SK-N-MC (cell line): ENCODE measurements at regions not wholly inside any gene's neighbourhood (a gene's known extent, or its start where the extent isn't known, plus 50 kb on each side); places are given as distances from the start of the nearest gene placed in this dataset.
A peak's percentile ranks its signal among the peaks of the same experiment; 100 is the strongest.
"Not testable (repeated sequence)": the region's sequence is repeated elsewhere in the genome, so short reads cannot be mapped to it uniquely, and the experiment has no call there.

Experiments used
- DNase-seq: peaks from one replicate; pipeline ENCODE4 v3.0.0-alpha.2; 2011; ENCODE audit warnings: low read depth, low spot score
- H3K27ac ChIP-seq: fragments of 200-600 bp; sonication (generic); 2 replicates; pipeline ENCODE4 v1.5.1; 2016; ENCODE audit warnings: mixed run types
- H3K36me3 ChIP-seq: fragments of 200-600 bp; sonication (generic); 2 replicates; pipeline ENCODE4 v1.6.1; 2017; ENCODE audit warnings: antibody characterized with exemption, low read length, mixed read lengths; ENCODE audit not compliant: insufficient read depth
- H3K4me3 ChIP-seq: fragments of 200-600 bp; sonication (generic); 2 replicates; pipeline ENCODE4 v1.5.1; 2016
- H3K9ac ChIP-seq: fragments of 200-600 bp; sonication (generic); 2 replicates; pipeline ENCODE4 v1.8.0; 2017; ENCODE audit warnings: mixed run types, mixed read lengths; ENCODE audit not compliant: insufficient read length
- H3K9me3 ChIP-seq: fragments of 200-600 bp; sonication (generic); 2 replicates; pipeline ENCODE4 v1.6.1; 2017; ENCODE audit warnings: low read depth, mild to moderate bottlenecking, antibody characterized with exemption, low read length, moderate library complexity, mixed read lengths
- EZH2 ChIP-seq: fragments of 200-600 bp; sonication (generic); IDR thresholded peaks from one replicate; pipeline ENCODE4 v1.6.1; 2017; ENCODE audit warnings: antibody characterized with exemption
- FOXP2 ChIP-seq: optimal IDR thresholded peaks from 2 replicates; pipeline ENCODE3; 2011; ENCODE audit warnings: mild to moderate bottlenecking, moderate library complexity; ENCODE audit not compliant: insufficient read depth; ENCODE audit errors: extremely low read length, control extremely low read depth
- POLR2AphosphoS5 ChIP-seq: IDR thresholded peaks from 2 replicates; pipeline ENCODE4 v1.6.1; 2012; ENCODE audit warnings: mild to moderate bottlenecking, low read depth, low read length, borderline replicate concordance

- no peak overlapping the region for H3K27ac ChIP-seq
- DNase-seq = no peak
- no peak overlapping the region for H3K4me3 ChIP-seq
- no peak overlapping the region for H3K9ac ChIP-seq
- no peaks in the 10 kb centered on the region for H3K9me3 ChIP-seq
- H3K36me3 ChIP-seq = peaks cover 22% of the 10 kb centered on the region; the same call in 1 of the 2 replicates
- TF ChIP-seq EZH2 = no peak
- TF ChIP-seq POLR2AphosphoS5 = no peak
- no peak for TF ChIP-seq FOXP2
Observed at GRCh38 chr12:47610686-47611252, 95.1 kb downstream of the RPAP3 start.

GRCh38 chr12:47609806-47610205 lies 96.0 kb downstream of the RPAP3 start:
- DNase-seq = no peak
- Histone ChIP-seq H3K27ac (no peak overlapping the region), H3K9me3 (no peaks in the 10 kb centered on the region), H3K36me3 (peaks cover 24% of the 10 kb centered on the region; the same call in 1 of the 2 replicates), H3K4me3 (no peak overlapping the region), H3K9ac (no peak overlapping the region)
- TF ChIP-seq POLR2AphosphoS5 = no peak
- TF ChIP-seq FOXP2 = no peak
- TF ChIP-seq EZH2 = no peak

- DNase-seq, H3K9me3 ChIP-seq, H3K4me3 ChIP-seq, H3K9ac ChIP-seq, H3K27ac ChIP-seq: not testable (repeated sequence)
- H3K36me3 ChIP-seq = peaks cover 21% of the 10 kb centered on the region; the same call in 1 of the 2 replicates
Observed at GRCh38 chr12:47608671-47609070, 97.2 kb downstream of the RPAP3 start.

- Histone ChIP-seq H3K27ac (no peak overlapping the region), H3K4me3 (no peak overlapping the region), H3K9ac (no peak overlapping the region), H3K9me3 (no peaks in the 10 kb centered on the region; the same call in 1 of the 2 replicates), H3K36me3 (peaks cover 14% of the 10 kb centered on the region; the same call in 1 of the 2 replicates)
- DNase-seq = no peak
- no peak for TF ChIP-seq EZH2
- TF ChIP-seq POLR2AphosphoS5 = no peak
- TF ChIP-seq FOXP2 = no peak
Observed at GRCh38 chr12:47604221-47604873, 101.5 kb downstream of the RPAP3 start.

- no peak overlapping the region for H3K9ac ChIP-seq
Observed at GRCh38 chr12:47602949-47603558, 102.8 kb downstream of the RPAP3 start.

GRCh38 chr12:47602325-47602724 lies 103.5 kb downstream of the RPAP3 start:
- peaks cover 10% of the 10 kb centered on the region; the same call in 1 of the 2 replicates for H3K36me3 ChIP-seq
- H3K9me3 ChIP-seq = no peaks in the 10 kb centered on the region; the same call in 1 of the 2 replicates
- TF ChIP-seq POLR2AphosphoS5 (no peak), FOXP2 (no peak), EZH2 (no peak)
- no peak for DNase-seq
- no peak overlapping the region for H3K27ac ChIP-seq
- H3K9ac ChIP-seq = no peak overlapping the region
- no peak overlapping the region for H3K4me3 ChIP-seq

More at GRCh38 chr12:47602949-47603558, 102.8 kb downstream of the RPAP3 start:
- no peak for TF ChIP-seq POLR2AphosphoS5
- TF ChIP-seq EZH2 = no peak
- no peak for TF ChIP-seq FOXP2
- Histone ChIP-seq H3K4me3 (no peak overlapping the region), H3K9me3 (no peaks in the 10 kb centered on the region; the same call in 1 of the 2 replicates), H3K36me3 (peaks cover 10% of the 10 kb centered on the region; the same call in 1 of the 2 replicates), H3K27ac (no peak overlapping the region)
- DNase-seq = no peak

GRCh38 chr12:47601071-47601470 lies 104.8 kb downstream of the RPAP3 start:
- no peak for DNase-seq
- Histone ChIP-seq H3K27ac (no peak overlapping the region), H3K36me3 (peaks cover 3% of the 10 kb centered on the region; the same call in 1 of the 2 replicates), H3K4me3 (no peak overlapping the region), H3K9ac (no peak overlapping the region), H3K9me3 (no peaks in the 10 kb centered on the region; the same call in 1 of the 2 replicates)
- no peak for TF ChIP-seq EZH2
- TF ChIP-seq FOXP2 = no peak
- no peak for TF ChIP-seq POLR2AphosphoS5

GRCh38 chr12:47591795-47592194 lies 114.0 kb downstream of the RPAP3 start:
- Histone ChIP-seq H3K36me3 (no peaks in the 10 kb centered on the region), H3K27ac (peak overlapping the region; percentile 69), H3K9ac (no peak overlapping the region), H3K9me3 (no peaks in the 10 kb centered on the region), H3K4me3 (peak overlapping the region; percentile 58)
- TF ChIP-seq POLR2AphosphoS5 = no peak
- no peak for TF ChIP-seq EZH2
- no peak for TF ChIP-seq FOXP2
- DNase-seq = no peak

GRCh38 chr12:47591361-47591791 lies 114.5 kb downstream of the RPAP3 start:
- Histone ChIP-seq H3K27ac (peak overlapping the region; percentile 69), H3K9ac (no peak overlapping the region), H3K36me3 (no peaks in the 10 kb centered on the region), H3K9me3 (no peaks in the 10 kb centered on the region), H3K4me3 (peak overlapping the region; percentile 58)
- TF ChIP-seq FOXP2 (peak; percentile 1), EZH2 (no peak)
- DNase-seq = no peak
